Upper lobe of left lung (tissue), 4 donors: ENCODE measurements at regions not wholly inside any gene's neighbourhood (a gene's known extent, or its start where the extent isn't known, plus 50 kb on each side); places are given as distances from the start of the nearest gene placed in this dataset.

ENCODE experiments used
- POLR2A ChIP-seq, 4 donors: fragments of 450-650 bp; IDR thresholded peaks; one replicate each; pipeline ENCODE4 v1.5.1; 2016 to 2017; ENCODE audit warnings: antibody characterized with exemption in 4 of 4, mild to moderate bottlenecking in 2 of 4
- TF ChIP-seq, protein P1 (sequence below), 6 experiments: fragments of 450-650 bp in 4 of 6; fragments of 200-600 bp in 2 of 6; sonication (generic) in 2 of 6; IDR thresholded peaks; one replicate each; pipeline ENCODE4 v1.5.1; 2016 to 2019; ENCODE audit warnings: antibody characterized with exemption in 6 of 6

DNA sequence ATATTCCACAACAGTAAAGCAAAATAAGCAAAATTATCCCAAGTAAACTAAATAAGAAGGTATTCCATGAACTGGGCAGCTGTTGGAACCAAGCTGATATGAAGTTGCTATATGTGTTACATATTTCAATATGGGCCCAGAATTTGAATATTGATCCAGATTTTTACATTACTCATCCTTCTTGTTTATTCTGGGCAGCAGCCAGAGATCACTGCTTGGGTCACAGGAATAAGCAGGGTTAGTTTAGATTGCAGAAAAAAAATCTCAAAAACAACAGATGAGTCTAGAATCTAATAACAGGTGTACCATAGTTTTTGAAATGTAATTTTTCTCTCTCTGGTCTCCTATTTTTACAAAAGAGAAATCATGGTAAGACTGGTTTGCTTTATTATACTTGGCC lies 171.5 kb upstream of the NAMPT start:
- TF ChIP-seq, protein P1, sequence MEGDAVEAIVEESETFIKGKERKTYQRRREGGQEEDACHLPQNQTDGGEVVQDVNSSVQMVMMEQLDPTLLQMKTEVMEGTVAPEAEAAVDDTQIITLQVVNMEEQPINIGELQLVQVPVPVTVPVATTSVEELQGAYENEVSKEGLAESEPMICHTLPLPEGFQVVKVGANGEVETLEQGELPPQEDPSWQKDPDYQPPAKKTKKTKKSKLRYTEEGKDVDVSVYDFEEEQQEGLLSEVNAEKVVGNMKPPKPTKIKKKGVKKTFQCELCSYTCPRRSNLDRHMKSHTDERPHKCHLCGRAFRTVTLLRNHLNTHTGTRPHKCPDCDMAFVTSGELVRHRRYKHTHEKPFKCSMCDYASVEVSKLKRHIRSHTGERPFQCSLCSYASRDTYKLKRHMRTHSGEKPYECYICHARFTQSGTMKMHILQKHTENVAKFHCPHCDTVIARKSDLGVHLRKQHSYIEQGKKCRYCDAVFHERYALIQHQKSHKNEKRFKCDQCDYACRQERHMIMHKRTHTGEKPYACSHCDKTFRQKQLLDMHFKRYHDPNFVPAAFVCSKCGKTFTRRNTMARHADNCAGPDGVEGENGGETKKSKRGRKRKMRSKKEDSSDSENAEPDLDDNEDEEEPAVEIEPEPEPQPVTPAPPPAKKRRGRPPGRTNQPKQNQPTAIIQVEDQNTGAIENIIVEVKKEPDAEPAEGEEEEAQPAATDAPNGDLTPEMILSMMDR (IDR thresholded peaks at IDR 0.05), result no peak
- no peak for TF ChIP-seq POLR2A (IDR thresholded peaks at IDR 0.05)
